ENCODE measurements at regions not wholly inside any gene's neighbourhood (a gene's known extent, or its start where the extent isn't known, plus 50 kb on each side); places are given as distances from the start of the nearest gene placed in this dataset.

DNA sequence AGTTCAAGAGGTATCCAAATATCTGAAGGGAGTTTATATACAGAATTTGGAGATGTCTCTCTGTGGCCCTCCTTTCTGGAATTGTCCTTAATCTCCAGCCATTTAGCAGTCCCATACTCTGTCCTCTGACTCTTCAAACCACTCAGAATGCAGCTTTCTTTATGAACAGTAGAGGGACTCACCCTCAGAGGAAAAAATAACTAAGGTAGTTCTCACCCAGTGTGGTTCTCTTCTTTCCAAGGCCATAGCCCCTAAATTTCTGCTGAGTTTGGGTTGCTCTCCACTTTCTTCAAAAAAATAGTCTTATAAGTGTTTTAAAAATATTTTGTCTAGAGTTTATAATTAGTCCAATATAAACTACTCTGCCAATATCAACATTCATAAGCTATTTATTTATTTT, 369.7 kb downstream of the MATN1 start:
- no peaks in the 10 kb centered on the region for H3K4me1 ChIP-seq (ENCODE audit: control insufficient read depth in 2 of 2, insufficient read depth in 2 of 2, low read length in 2 of 2)
- H3K27ac ChIP-seq (ENCODE audit: low read depth in 1 of 2, low read length in 1 of 2), result no peak overlapping the region
- H3K4me3 ChIP-seq (ENCODE audit: low read length in 2 of 2), result no peak overlapping the region
- no peaks in the 10 kb centered on the region for H3K27me3 ChIP-seq (ENCODE audit: control insufficient read depth in 2 of 2, insufficient read depth in 1 of 2, low read length in 1 of 2)
- no peaks in the 10 kb centered on the region for H3K36me3 ChIP-seq (ENCODE audit: control insufficient read depth in 2 of 2, insufficient read depth in 2 of 2, low read length in 1 of 2)
- H3K9me3 ChIP-seq (ENCODE audit: control insufficient read depth in 2 of 2, insufficient read depth in 1 of 2, low read length in 1 of 2), result no peaks in the 10 kb centered on the region
- no peak for DNase-seq (ENCODE audit: low read depth in 6 of 9, low spot score in 9 of 9)

DNA sequence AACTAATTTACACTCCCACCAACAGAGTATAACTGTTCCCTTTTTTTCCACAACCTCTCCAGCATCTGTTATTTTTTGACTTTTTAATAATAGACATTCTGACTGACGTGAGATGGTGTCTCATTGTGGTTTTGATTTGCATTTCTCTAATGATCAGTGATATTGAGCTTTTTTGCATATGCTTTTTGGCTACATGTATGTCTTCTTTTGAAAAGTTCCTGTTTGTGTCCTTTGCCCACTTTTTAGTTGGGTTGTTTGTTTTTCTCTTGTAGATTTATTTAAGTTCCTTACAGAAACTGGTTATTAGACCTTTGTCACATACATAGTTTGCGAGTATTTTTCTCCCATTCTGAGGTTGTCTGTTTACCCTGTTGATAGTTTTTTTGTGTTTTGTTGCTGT, 375.2 kb downstream of the MATN1 start:
- WGBS, result 97% methylated on average over 2 of the region's 2 CpGs
- no peak overlapping the region for H3K27ac ChIP-seq (ENCODE audit: low read depth in 1 of 2, low read length in 1 of 2)
- H3K9me3 ChIP-seq (ENCODE audit: control insufficient read depth in 2 of 2, insufficient read depth in 1 of 2, low read length in 1 of 2), result no peaks in the 10 kb centered on the region
- DNase-seq (ENCODE audit: low read depth in 6 of 9, low spot score in 9 of 9), result no peak
- H3K4me1 ChIP-seq (ENCODE audit: control insufficient read depth in 2 of 2, insufficient read depth in 2 of 2, low read length in 2 of 2), result no peaks in the 10 kb centered on the region
- no peaks in the 10 kb centered on the region for H3K36me3 ChIP-seq (ENCODE audit: control insufficient read depth in 2 of 2, insufficient read depth in 2 of 2, low read length in 1 of 2)
- peaks cover 0 to 2% of the 10 kb centered on the region in 2 donors for H3K27me3 ChIP-seq (ENCODE audit: control insufficient read depth in 2 of 2, insufficient read depth in 1 of 2, low read length in 1 of 2)
- H3K4me3 ChIP-seq (ENCODE audit: low read length in 2 of 2), result no peak overlapping the region

DNA sequence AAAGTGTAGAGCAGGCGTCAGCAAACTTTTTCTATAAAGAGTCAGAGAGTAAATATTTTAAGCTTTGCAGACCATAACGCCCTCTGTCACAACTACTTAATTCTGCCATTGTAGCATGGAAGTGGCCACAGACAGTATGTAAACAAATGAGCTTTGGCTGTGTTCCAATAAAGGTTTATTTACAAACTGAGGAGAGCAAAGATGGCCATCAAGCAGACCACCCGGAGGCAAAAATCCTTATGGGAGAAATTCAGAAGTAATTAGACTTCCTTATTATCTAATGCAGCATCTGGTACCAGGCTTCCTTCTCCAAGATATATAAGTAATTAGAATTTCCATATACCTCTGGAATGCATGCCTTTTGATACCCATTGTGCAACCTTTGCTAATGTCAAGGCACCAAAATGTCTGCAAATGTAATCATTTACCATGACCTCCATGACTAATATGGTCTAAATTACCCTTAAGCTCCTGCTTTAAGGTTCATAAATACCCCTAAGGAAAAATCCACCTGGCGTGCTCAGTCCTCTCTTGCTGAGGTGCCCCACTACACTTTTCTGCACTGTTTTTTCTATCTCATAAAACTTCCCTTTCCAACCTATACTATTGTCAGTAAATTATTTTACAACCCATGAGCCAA, 377.8 kb downstream of the MATN1 start:
- no peaks in the 10 kb centered on the region for H3K9me3 ChIP-seq (ENCODE audit: control insufficient read depth in 2 of 2, insufficient read depth in 1 of 2, low read length in 1 of 2)
- no peaks in the 10 kb centered on the region for H3K4me1 ChIP-seq (ENCODE audit: control insufficient read depth in 2 of 2, insufficient read depth in 2 of 2, low read length in 2 of 2)
- no peak overlapping the region for H3K27ac ChIP-seq (ENCODE audit: low read depth in 1 of 2, low read length in 1 of 2)
- H3K27me3 ChIP-seq (ENCODE audit: control insufficient read depth in 2 of 2, insufficient read depth in 1 of 2, low read length in 1 of 2), result peaks cover 3 to 13% of the 10 kb centered on the region in 2 donors
- 82% methylated on average over 4 of the region's 4 CpGs for WGBS
- no peaks in the 10 kb centered on the region for H3K36me3 ChIP-seq (ENCODE audit: control insufficient read depth in 2 of 2, insufficient read depth in 2 of 2, low read length in 1 of 2)
- no peak for DNase-seq (ENCODE audit: low read depth in 6 of 9, low spot score in 9 of 9)
- no peak overlapping the region for H3K4me3 ChIP-seq (ENCODE audit: low read length in 2 of 2)

DNA sequence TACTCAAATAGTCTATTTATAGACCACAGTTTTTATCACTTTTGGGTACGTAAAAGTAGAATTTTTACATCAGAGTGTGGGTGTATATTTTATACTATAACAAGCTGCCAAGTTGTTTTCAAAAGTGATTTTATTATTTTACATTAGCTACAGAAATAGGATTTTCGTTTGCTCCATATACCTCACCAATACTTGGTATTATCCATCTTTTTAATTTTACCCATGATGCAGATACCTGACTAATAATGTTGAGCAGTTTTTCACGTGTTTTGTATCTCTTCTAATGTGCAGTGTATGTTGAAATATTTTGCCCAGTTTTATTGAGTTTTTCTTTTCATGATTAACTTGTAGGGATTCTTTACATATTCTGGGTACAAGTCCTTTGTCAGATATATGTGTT, 379.8 kb downstream of the MATN1 start:
- Histone ChIP-seq H3K4me3 (ENCODE audit: low read length in 2 of 2) (no peak overlapping the region), H3K27me3 (ENCODE audit: control insufficient read depth in 2 of 2, insufficient read depth in 1 of 2, low read length in 1 of 2) (peaks cover 3 to 13% of the 10 kb centered on the region in 2 donors), H3K36me3 (ENCODE audit: control insufficient read depth in 2 of 2, insufficient read depth in 2 of 2, low read length in 1 of 2) (no peaks in the 10 kb centered on the region), H3K27ac (ENCODE audit: low read depth in 1 of 2, low read length in 1 of 2) (no peak overlapping the region), H3K9me3 (ENCODE audit: control insufficient read depth in 2 of 2, insufficient read depth in 1 of 2, low read length in 1 of 2) (no peaks in the 10 kb centered on the region), H3K4me1 (ENCODE audit: control insufficient read depth in 2 of 2, insufficient read depth in 2 of 2, low read length in 2 of 2) (no peaks in the 10 kb centered on the region)
- WGBS, result 44% methylated on average over 3 of the region's 3 CpGs
- no peak for DNase-seq (ENCODE audit: low read depth in 6 of 9, low spot score in 9 of 9)

DNA sequence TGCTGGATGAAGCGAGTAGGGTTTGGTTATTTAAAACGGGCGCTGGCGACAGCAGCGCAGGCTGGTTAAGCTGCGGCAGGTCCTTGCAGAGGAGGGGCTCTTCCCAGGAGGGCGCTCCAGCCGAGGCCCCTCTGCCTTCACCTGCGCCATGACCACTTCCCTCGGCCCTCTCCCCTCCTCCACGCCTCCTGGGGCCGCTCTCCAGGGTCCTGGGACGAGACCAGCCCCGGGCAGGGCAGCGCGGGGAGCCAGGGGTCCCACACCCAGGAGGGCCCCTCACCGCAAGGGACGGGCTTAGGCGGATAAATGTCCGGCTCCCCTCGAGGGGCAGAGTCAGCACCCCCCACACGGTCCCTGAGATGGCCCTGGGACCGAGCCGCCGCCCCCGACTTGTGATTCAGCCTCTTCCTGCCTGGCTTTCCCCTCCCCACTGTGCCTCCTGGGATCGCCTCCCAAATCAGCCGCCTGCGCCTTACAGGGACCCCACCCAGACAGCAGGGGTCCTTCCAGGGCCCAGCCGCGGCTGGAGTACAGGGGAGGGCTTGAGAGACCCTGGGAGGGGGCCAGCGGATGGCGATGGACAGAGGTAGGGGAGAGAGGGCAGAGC, 380.7 kb downstream of the MATN1 start:
- Histone ChIP-seq H3K27me3 (ENCODE audit: control insufficient read depth in 2 of 2, insufficient read depth in 1 of 2, low read length in 1 of 2) (peaks cover 3 to 13% of the 10 kb centered on the region in 2 donors), H3K4me1 (ENCODE audit: control insufficient read depth in 2 of 2, insufficient read depth in 2 of 2, low read length in 2 of 2) (no peaks in the 10 kb centered on the region), H3K27ac (ENCODE audit: low read depth in 1 of 2, low read length in 1 of 2) (no peak overlapping the region), H3K9me3 (ENCODE audit: control insufficient read depth in 2 of 2, insufficient read depth in 1 of 2, low read length in 1 of 2) (no peaks in the 10 kb centered on the region), H3K4me3 (ENCODE audit: low read length in 2 of 2) (no peak overlapping the region), H3K36me3 (ENCODE audit: control insufficient read depth in 2 of 2, insufficient read depth in 2 of 2, low read length in 1 of 2) (no peaks in the 10 kb centered on the region)
- no peak for DNase-seq (ENCODE audit: low read depth in 6 of 9, low spot score in 9 of 9)
- WGBS, result 15% methylated on average over 33 of the region's 33 CpGs

DNA sequence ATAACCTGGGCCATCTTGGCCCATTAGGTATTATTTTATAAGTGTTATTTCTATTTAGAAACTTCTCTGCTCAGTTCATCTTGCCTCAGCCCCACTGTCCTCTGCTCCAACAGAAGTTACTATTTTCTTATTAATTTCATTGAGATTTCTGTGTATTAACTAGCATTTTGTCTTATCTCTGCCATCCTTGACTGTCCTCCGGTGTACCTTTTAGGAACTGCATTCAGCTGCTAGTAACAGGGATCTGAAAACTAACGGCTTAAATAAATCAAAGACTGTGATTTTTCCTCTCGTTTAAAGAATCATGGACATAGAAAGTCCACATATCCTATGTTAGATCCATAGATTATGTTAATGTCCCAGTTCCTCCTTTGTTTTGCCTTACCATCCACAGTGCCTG, 382.5 kb downstream of the MATN1 start:
- 89% methylated on average over 3 of the region's 3 CpGs for WGBS
- Histone ChIP-seq H3K4me1 (ENCODE audit: control insufficient read depth in 2 of 2, insufficient read depth in 2 of 2, low read length in 2 of 2) (no peaks in the 10 kb centered on the region), H3K27ac (ENCODE audit: low read depth in 1 of 2, low read length in 1 of 2) (no peak overlapping the region), H3K36me3 (ENCODE audit: control insufficient read depth in 2 of 2, insufficient read depth in 2 of 2, low read length in 1 of 2) (no peaks in the 10 kb centered on the region), H3K27me3 (ENCODE audit: control insufficient read depth in 2 of 2, insufficient read depth in 1 of 2, low read length in 1 of 2) (peaks cover 3 to 13% of the 10 kb centered on the region in 2 donors), H3K9me3 (ENCODE audit: control insufficient read depth in 2 of 2, insufficient read depth in 1 of 2, low read length in 1 of 2) (no peaks in the 10 kb centered on the region), H3K4me3 (ENCODE audit: low read length in 2 of 2) (no peak overlapping the region)
- no peak for DNase-seq (ENCODE audit: low read depth in 6 of 9, low spot score in 9 of 9)

DNA sequence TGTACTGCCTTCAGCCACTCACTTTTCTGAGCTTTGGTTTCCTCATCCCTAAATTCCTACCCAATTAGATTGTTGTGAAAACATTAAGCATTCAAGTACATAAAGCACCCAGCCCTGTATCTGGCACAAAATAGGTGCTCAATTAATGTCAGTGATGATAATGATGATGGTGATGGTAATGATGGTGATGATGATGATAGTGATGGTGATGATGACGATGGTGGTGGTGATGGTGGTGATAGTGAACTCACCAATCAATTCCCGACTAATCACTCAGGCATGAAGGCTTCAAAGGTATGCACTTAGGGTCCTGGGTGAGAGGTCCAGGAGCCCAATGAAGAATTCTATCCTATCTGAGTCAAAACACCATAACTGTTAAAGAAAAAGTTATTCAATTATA, 383.5 kb downstream of the MATN1 start:
- Histone ChIP-seq H3K27ac (ENCODE audit: low read depth in 1 of 2, low read length in 1 of 2) (no peak overlapping the region), H3K4me3 (ENCODE audit: low read length in 2 of 2) (no peak overlapping the region), H3K4me1 (ENCODE audit: control insufficient read depth in 2 of 2, insufficient read depth in 2 of 2, low read length in 2 of 2) (no peaks in the 10 kb centered on the region), H3K27me3 (ENCODE audit: control insufficient read depth in 2 of 2, insufficient read depth in 1 of 2, low read length in 1 of 2) (peaks cover 3 to 13% of the 10 kb centered on the region in 2 donors), H3K9me3 (ENCODE audit: control insufficient read depth in 2 of 2, insufficient read depth in 1 of 2, low read length in 1 of 2) (no peaks in the 10 kb centered on the region), H3K36me3 (ENCODE audit: control insufficient read depth in 2 of 2, insufficient read depth in 2 of 2, low read length in 1 of 2) (no peaks in the 10 kb centered on the region)
- WGBS, result 84% methylated on average over 2 of the region's 2 CpGs
- DNase-seq (ENCODE audit: low read depth in 6 of 9, low spot score in 9 of 9), result no peak

DNA sequence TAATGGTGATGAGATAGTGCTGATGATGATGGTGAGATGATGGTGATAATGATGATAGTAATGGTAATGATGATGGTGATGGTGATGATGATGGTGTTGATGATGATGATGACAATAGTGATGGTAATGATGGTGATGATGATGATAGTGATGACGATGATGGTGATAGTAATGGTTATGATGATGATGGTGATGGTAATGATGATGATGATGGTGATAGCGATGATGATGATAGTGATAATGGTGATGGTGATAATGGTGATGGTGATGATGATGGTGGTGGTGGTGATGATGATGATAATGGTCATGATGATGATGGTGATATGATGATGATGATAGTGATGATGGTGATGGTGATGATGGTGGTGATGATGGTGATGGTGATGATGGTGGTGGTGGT, 384.6 kb downstream of the MATN1 start:
- H3K4me1 ChIP-seq (ENCODE audit: control insufficient read depth in 2 of 2, insufficient read depth in 2 of 2, low read length in 2 of 2), result no peaks in the 10 kb centered on the region
- H3K36me3 ChIP-seq (ENCODE audit: control insufficient read depth in 2 of 2, insufficient read depth in 2 of 2, low read length in 1 of 2), result no peaks in the 10 kb centered on the region
- no peak for DNase-seq (ENCODE audit: low read depth in 6 of 9, low spot score in 9 of 9)
- no peaks in the 10 kb centered on the region for H3K9me3 ChIP-seq (ENCODE audit: control insufficient read depth in 2 of 2, insufficient read depth in 1 of 2, low read length in 1 of 2)
- H3K4me3 ChIP-seq (ENCODE audit: low read length in 2 of 2), result no peak overlapping the region
- 96% methylated on average over 2 of the region's 2 CpGs for WGBS
- H3K27ac ChIP-seq (ENCODE audit: low read depth in 1 of 2, low read length in 1 of 2), result no peak overlapping the region
- H3K27me3 ChIP-seq (ENCODE audit: control insufficient read depth in 2 of 2, insufficient read depth in 1 of 2, low read length in 1 of 2), result peaks cover 3 to 11% of the 10 kb centered on the region in 2 donors

DNA sequence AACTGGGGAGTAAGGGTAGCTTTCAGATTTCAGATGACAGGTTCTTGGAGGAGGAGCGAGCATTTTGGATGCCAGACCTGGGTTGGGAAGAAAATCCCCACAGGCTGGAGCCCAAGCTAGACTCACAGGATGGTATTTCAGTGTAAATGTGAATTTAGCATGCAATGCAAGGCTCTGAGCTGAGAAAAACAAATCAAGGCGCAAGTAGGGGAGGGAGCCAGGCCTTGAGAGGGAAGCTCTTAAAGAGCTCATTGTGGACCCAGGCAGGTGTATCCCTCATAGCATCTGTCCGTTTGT, 386.1 kb downstream of the MATN1 start:
- no peak for DNase-seq (ENCODE audit: low read depth in 6 of 9, low spot score in 9 of 9)
- Histone ChIP-seq H3K4me1 (ENCODE audit: control insufficient read depth in 2 of 2, insufficient read depth in 2 of 2, low read length in 2 of 2) (no peaks in the 10 kb centered on the region), H3K4me3 (ENCODE audit: low read length in 2 of 2) (no peak overlapping the region), H3K9me3 (ENCODE audit: control insufficient read depth in 2 of 2, insufficient read depth in 1 of 2, low read length in 1 of 2) (no peaks in the 10 kb centered on the region), H3K27me3 (ENCODE audit: control insufficient read depth in 2 of 2, insufficient read depth in 1 of 2, low read length in 1 of 2) (peaks cover 0 to 3% of the 10 kb centered on the region in 2 donors), H3K27ac (ENCODE audit: low read depth in 1 of 2, low read length in 1 of 2) (no peak overlapping the region), H3K36me3 (ENCODE audit: control insufficient read depth in 2 of 2, insufficient read depth in 2 of 2, low read length in 1 of 2) (no peaks in the 10 kb centered on the region)
- WGBS, result 83% methylated on average over 3 of the region's 3 CpGs
